Endothelial cell of umbilical vein (primary cell): ENCODE measurements at regions not wholly inside any gene's neighbourhood (a gene's known extent, or its start where the extent isn't known, plus 50 kb on each side); places are given as distances from the start of the nearest gene placed in this dataset.

Experiments
- BruUV-seq: library from RNA; stranded (reverse); fragments of 400-500 nt; replicated peaks from 2 replicates; lab custom pipeline; 2021; lab: Mats Ljungman, UMichigan
- CTCF ChIA-PET: fragments of 300-600, 350-600 bp; sonication (Branson Sonifier 250); formaldehyde crosslinking; loops from one replicate; lab custom pipeline; 2021; ENCODE audit warnings: antibody characterized with exemption, inconsistent platforms; lab: Charles Lee
- POLR2A ChIA-PET: fragments of 300-600, 350-600 bp; sonication (Branson Sonifier 250); formaldehyde crosslinking; loops from one replicate; lab custom pipeline; 2021; ENCODE audit warnings: antibody characterized with exemption, inconsistent platforms; lab: Charles Lee
- DNase-seq: peaks from one replicate; pipeline ENCODE4 v3.0.0-alpha.2; 2011; ENCODE audit warnings: low read depth, low spot score
- FAIRE-seq: peaks from 2 replicates; lab custom pipeline; 2011; peaks lifted over from hg19 to GRCh38; lab: Jason Lieb, UNC
- H2AFZ ChIP-seq: 2 replicates; pipeline ENCODE4 v1.6.0; 2012; ENCODE audit warnings: low read depth, low read length, control low read depth, inconsistent platforms
- H3K27ac ChIP-seq: 2 replicates; pipeline ENCODE4 v1.5.1; 2011; ENCODE audit warnings: low read depth, mild to moderate bottlenecking, control low read depth, low read length, moderate library complexity; ENCODE audit not compliant: insufficient read depth
- H3K27me3 ChIP-seq, 2 experiments: 2 replicates each; pipeline versions ENCODE4 v1.6.0 to v1.6.1; 2011; ENCODE audit warnings: low read length in 2 of 2, mixed read lengths in 1 of 2; ENCODE audit not compliant: control insufficient read depth in 2 of 2, insufficient read depth in 2 of 2
- H3K36me3 ChIP-seq, 2 experiments: 2 replicates in 1 of 2; 3 replicates in 1 of 2; pipeline ENCODE4 v1.5.1; 2011; ENCODE audit warnings: low read length in 2 of 2, mild to moderate bottlenecking in 1 of 2, moderate library complexity in 1 of 2; ENCODE audit not compliant: control insufficient read depth in 2 of 2, insufficient read depth in 2 of 2; ENCODE audit errors: extremely low read depth in 1 of 2
- H3K4me1 ChIP-seq: 3 replicates; pipeline ENCODE4 v1.5.1; 2011; ENCODE audit warnings: mild to moderate bottlenecking, low read length; ENCODE audit not compliant: control insufficient read depth, insufficient read depth; ENCODE audit errors: extremely low read depth
- H3K4me2 ChIP-seq: 2 replicates; pipeline ENCODE4 v1.6.1; 2011; ENCODE audit warnings: low read length, control low read depth, mixed read lengths; ENCODE audit not compliant: insufficient read depth
- H3K4me3 ChIP-seq, 3 experiments: fragments of 200-600 bp in 1 of 3; sonication (generic), shearing (Covaris generic) in 1 of 3; replicated peaks in 1 of 3; 2 replicates each; pipeline ENCODE4 v1.5.1; 2011 to 2016; ENCODE audit warnings: control low read depth in 3 of 3, low read length in 3 of 3, mild to moderate bottlenecking in 2 of 3, inconsistent platforms in 1 of 3, low read depth in 1 of 3, moderate library complexity in 1 of 3; ENCODE audit not compliant: insufficient read depth in 1 of 3
- H3K79me2 ChIP-seq: 2 replicates; pipeline ENCODE4 v1.6.0; 2012; ENCODE audit warnings: low read length, inconsistent platforms; ENCODE audit not compliant: control insufficient read depth, insufficient read depth
- H3K9ac ChIP-seq: replicated peaks from 2 replicates; pipeline ENCODE3; 2011; ENCODE audit warnings: low read length, control low read depth; ENCODE audit not compliant: insufficient read depth; ENCODE audit errors: extremely low read depth
- H3K9me1 ChIP-seq: replicated peaks from 3 replicates; pipeline ENCODE4 v1.6.0; 2011; ENCODE audit warnings: mild to moderate bottlenecking, low read length; ENCODE audit not compliant: control insufficient read depth, insufficient read depth; ENCODE audit errors: extremely low read depth
- H3K9me3 ChIP-seq: replicated peaks from 2 replicates; pipeline ENCODE4 v1.5.1; 2012; ENCODE audit warnings: low read length, inconsistent platforms; ENCODE audit not compliant: control insufficient read depth, insufficient read depth
- H4K20me1 ChIP-seq: replicated peaks from 2 replicates; pipeline ENCODE3; 2011; ENCODE audit warnings: mild to moderate bottlenecking, low read length; ENCODE audit not compliant: control insufficient read depth, insufficient read depth; ENCODE audit errors: extremely low read depth
- EZH2 ChIP-seq: IDR thresholded peaks from 2 replicates; pipeline ENCODE4 v1.6.1; 2012; ENCODE audit warnings: borderline replicate concordance, low read depth, mild to moderate bottlenecking, moderate library complexity, low read length, inconsistent platforms; ENCODE audit not compliant: severe bottlenecking
- FOS ChIP-seq: IDR thresholded peaks from 2 replicates; pipeline ENCODE4 v1.6.1; 2011; ENCODE audit warnings: mild to moderate bottlenecking, low read length, moderate library complexity, borderline replicate concordance; ENCODE audit not compliant: insufficient read depth
- GATA2 ChIP-seq: IDR thresholded peaks from 2 replicates; pipeline ENCODE4 v1.7.0; 2011; ENCODE audit warnings: low read depth, mild to moderate bottlenecking, moderate library complexity, mixed read lengths, low read length; ENCODE audit not compliant: insufficient read length, insufficient read depth
- JUN ChIP-seq: IDR thresholded peaks from 2 replicates; pipeline ENCODE4 v1.6.1; 2011; ENCODE audit warnings: borderline replicate concordance, low read depth; ENCODE audit not compliant: insufficient read length, insufficient read depth
- MYC ChIP-seq: IDR thresholded peaks from one replicate; pipeline ENCODE4 v1.6.1; 2011; ENCODE audit warnings: mild to moderate bottlenecking, low read depth, low read length
- POLR2A ChIP-seq: IDR thresholded peaks from 2 replicates; pipeline ENCODE4 v1.6.1; 2012; ENCODE audit warnings: low read depth, mild to moderate bottlenecking, control low read depth, low read length
- POLR2AphosphoS5 ChIP-seq: IDR thresholded peaks from 2 replicates; pipeline ENCODE4 v1.6.1; 2012; ENCODE audit warnings: low read depth, mild to moderate bottlenecking, control low read depth, low read length, moderate library complexity; ENCODE audit not compliant: insufficient read depth
- dilution Hi-C: fragments of 300-500 bp; cut with MboI; formaldehyde crosslinking; loops from one replicate; pipeline ENCODE4 v1.15.0; 2019; ENCODE audit warnings: low sequenced_read_pairs; ENCODE audit not compliant: extremely low pct_ligation_motif_present
- intact Hi-C: fragments of 100-400 bp; cut with micrococcal nuclease; formaldehyde crosslinking; loops from one replicate; pipeline ENCODE4 v1.10.0; 2022
- TF ChIP-seq, protein P1 (sequence below), 2 donors: IDR thresholded peaks; 1 replicate in 1 of 2; 2 replicates in 1 of 2; pipeline ENCODE4 v1.5.1; 2011; ENCODE audit warnings: low read length in 2 of 2, mild to moderate bottlenecking in 2 of 2, moderate library complexity in 2 of 2, control low read depth in 1 of 2, inconsistent platforms in 1 of 2, low read depth in 1 of 2; ENCODE audit not compliant: insufficient read depth in 1 of 2; ENCODE audit errors: extremely low read depth in 1 of 2
- TF ChIP-seq, protein P2 (sequence below): IDR thresholded peaks from 2 replicates; pipeline ENCODE4 v1.6.1; 2011; ENCODE audit not compliant: insufficient read depth, insufficient read length

DNA sequence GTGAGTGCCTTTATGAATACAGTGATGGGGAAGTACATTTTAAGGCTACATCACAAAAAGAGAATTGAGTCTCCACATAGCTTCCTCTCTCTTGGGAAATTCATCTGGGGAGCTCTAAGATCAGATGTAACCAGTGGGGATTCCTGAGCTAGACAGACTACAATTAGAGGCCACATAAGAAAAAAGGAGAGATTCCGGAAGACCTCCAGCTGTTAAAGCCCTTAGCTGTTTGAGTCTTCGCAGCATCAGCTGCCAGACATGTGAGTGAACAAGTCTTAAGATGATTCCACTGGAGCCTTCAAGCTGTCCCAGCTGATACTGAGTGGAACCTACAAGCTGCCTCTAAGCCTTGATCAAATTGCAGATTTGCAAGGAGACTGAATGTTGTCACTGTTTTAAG, 448.5 kb downstream of the NXPH1 start:
- BruUV-seq: no TSS peak

More for the DNA sequence above, 448.5 kb downstream of the NXPH1 start:
- FAIRE-seq: no peak
- Histone ChIP-seq H3K27ac (no peak overlapping the region), H2AFZ (no peak overlapping the region), H3K4me2 (no peak overlapping the region), H4K20me1 (no peaks in the 10 kb centered on the region), H3K4me1 (no peaks in the 10 kb centered on the region), H3K9me3 (peaks cover 2% of the 10 kb centered on the region), H3K9me1 (no peaks in the 10 kb centered on the region), H3K9ac (no peak overlapping the region), H3K27me3 (no peaks in the 10 kb centered on the region), H3K79me2 (no peaks in the 10 kb centered on the region), H3K36me3 (no peaks in the 10 kb centered on the region), H3K4me3 (no peak overlapping the region)
- ChIA-PET CTCF (interaction anchor here (1.2 kb wide), 1 partner anchor 17 kb away, joined by 3 read pairs; no protein-coding TSS in a partner anchor), POLR2A (no interaction called here)
- intact Hi-C loops: no loop called here
- DNase-seq: no peak
- TF ChIP-seq EZH2 (no peak), JUN (no peak), MYC (no peak), POLR2AphosphoS5 (no peak), POLR2A (no peak), FOS (no peak), GATA2 (no peak)
- TF ChIP-seq, protein P1, sequence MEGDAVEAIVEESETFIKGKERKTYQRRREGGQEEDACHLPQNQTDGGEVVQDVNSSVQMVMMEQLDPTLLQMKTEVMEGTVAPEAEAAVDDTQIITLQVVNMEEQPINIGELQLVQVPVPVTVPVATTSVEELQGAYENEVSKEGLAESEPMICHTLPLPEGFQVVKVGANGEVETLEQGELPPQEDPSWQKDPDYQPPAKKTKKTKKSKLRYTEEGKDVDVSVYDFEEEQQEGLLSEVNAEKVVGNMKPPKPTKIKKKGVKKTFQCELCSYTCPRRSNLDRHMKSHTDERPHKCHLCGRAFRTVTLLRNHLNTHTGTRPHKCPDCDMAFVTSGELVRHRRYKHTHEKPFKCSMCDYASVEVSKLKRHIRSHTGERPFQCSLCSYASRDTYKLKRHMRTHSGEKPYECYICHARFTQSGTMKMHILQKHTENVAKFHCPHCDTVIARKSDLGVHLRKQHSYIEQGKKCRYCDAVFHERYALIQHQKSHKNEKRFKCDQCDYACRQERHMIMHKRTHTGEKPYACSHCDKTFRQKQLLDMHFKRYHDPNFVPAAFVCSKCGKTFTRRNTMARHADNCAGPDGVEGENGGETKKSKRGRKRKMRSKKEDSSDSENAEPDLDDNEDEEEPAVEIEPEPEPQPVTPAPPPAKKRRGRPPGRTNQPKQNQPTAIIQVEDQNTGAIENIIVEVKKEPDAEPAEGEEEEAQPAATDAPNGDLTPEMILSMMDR (IDR thresholded peaks at IDR 0.05; ENCODE audit: extremely low read depth in 1 of 2, insufficient read depth in 1 of 2, low read depth in 1 of 2, low read length in 2 of 2): no peak
- TF ChIP-seq, protein P2, sequence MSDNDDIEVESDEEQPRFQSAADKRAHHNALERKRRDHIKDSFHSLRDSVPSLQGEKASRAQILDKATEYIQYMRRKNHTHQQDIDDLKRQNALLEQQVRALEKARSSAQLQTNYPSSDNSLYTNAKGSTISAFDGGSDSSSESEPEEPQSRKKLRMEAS: no peak
- dilution Hi-C loops: no loop called here
